Adrenal gland (tissue), 9 donors: ENCODE measurements at regions not wholly inside any gene's neighbourhood (a gene's known extent, or its start where the extent isn't known, plus 50 kb on each side); places are given as distances from the start of the nearest gene placed in this dataset.

Experiments
- DNase-seq, 7 donors: peaks; one replicate each; pipeline ENCODE4 v3.0.0-alpha.2; 2019 to 2020
- H3K27ac ChIP-seq, 5 donors: fragments of 200-600 bp; sonication (generic) in 4 of 5; 1 replicate in 3 of 5; 2 replicates in 2 of 5; pipeline versions ENCODE4 v1.5.1 to v1.8.0; 2016 to 2020; ENCODE audit warnings: mild to moderate bottlenecking in 1 of 5
- H3K27me3 ChIP-seq: fragments of 200-600 bp; 2 replicates; pipeline ENCODE4 v1.8.0; 2021
- H3K36me3 ChIP-seq, 2 donors: fragments of 200-600 bp; replicated peaks in 1 of 2; 1 replicate in 1 of 2; 2 replicates in 1 of 2; pipeline versions ENCODE4 v1.5.1 to v1.8.0; 2018 to 2022
- H3K4me1 ChIP-seq, 2 donors: fragments of 200-600 bp; replicated peaks in 1 of 2; 1 replicate in 1 of 2; 2 replicates in 1 of 2; pipeline versions ENCODE4 v1.5.1 to v1.8.0; 2018 to 2021
- H3K4me3 ChIP-seq, 4 donors: fragments of 200-600 bp; sonication (generic) in 3 of 4; one replicate each; pipeline ENCODE4 v1.5.1; 2016 to 2018
- H3K9me3 ChIP-seq, 3 donors: fragments of 200-600 bp; sonication (generic) in 1 of 3; replicated peaks in 1 of 3; 1 replicate in 2 of 3; 2 replicates in 1 of 3; pipeline versions ENCODE4 v1.5.1 to v1.8.0; 2016 to 2021
- CTCF ChIP-seq, 6 experiments: fragments of 450-650 bp in 4 of 6; fragments of 200-600 bp in 2 of 6; sonication (generic) in 1 of 6; IDR thresholded peaks; 1 replicate in 5 of 6; 2 replicates in 1 of 6; pipeline versions ENCODE4 v1.5.1 to v1.8.0; 2016 to 2021; ENCODE audit warnings: antibody characterized with exemption in 6 of 6, mild to moderate bottlenecking in 2 of 6, moderate library complexity in 1 of 6
- POLR2A ChIP-seq, 2 donors: fragments of 450-650 bp; IDR thresholded peaks; one replicate each; pipeline ENCODE4 v1.6.1; 2017; ENCODE audit warnings: antibody characterized with exemption in 2 of 2, mild to moderate bottlenecking in 2 of 2, moderate library complexity in 1 of 2
- WGBS, 4 donors: extraction: QIAGEN DNeasy Blood & Tissue Kit in 2 of 4; methylation state at CpG; one replicate each; pipeline versions ENCODE4 v1.1.5 to v1.1.7; 2013 to 2017; 5-methylcytosine and 5-hydroxymethylcytosine counted together
- intact Hi-C, 2 donors: fragments of 100-400 bp; cut with DNase I; formaldehyde crosslinking; loops; one replicate each; pipeline versions ENCODE4 v1.14.1 to v1.15.0; 2022 to 2023
- donor health status: healthy with polysubstance abuse.
- donor health status: Bipolar disorder and iron deficiency.
- donor health status: DM: yes; HTN: yes; CAD: no.
- donor health status: DM: no; HTN: no; CAD: no.
- donor health status: DM: no; HTN: no; CAD: no.

GRCh38 chr11:28636566-28636965 is 528.4 kb downstream of the METTL15 start:
- TF ChIP-seq POLR2A (IDR thresholded peaks at IDR 0.05) (no peak), CTCF (IDR thresholded peaks at IDR 0.05) (no peak)
- H3K27me3 ChIP-seq = no peaks in the 10 kb centered on the region
- no peaks in the 10 kb centered on the region for H3K36me3 ChIP-seq
- intact Hi-C loops = no loop called here
- H3K9me3 ChIP-seq = no peaks in the 10 kb centered on the region
- H3K4me3 ChIP-seq = no peak overlapping the region
- DNase-seq = no peak
- no peak overlapping the region for H3K27ac ChIP-seq
- WGBS, 4 donors = 82 to 88% (median 85%) methylated on average over 2 of the region's 2 CpGs
- H3K4me1 ChIP-seq = no peaks in the 10 kb centered on the region

- H3K27me3 ChIP-seq = no peaks in the 10 kb centered on the region
- H3K9me3 ChIP-seq = no peaks in the 10 kb centered on the region
- TF ChIP-seq CTCF (IDR thresholded peaks at IDR 0.05) (no peak), POLR2A (IDR thresholded peaks at IDR 0.05) (no peak)
- intact Hi-C loops = no loop called here
- WGBS, 4 donors = 46 to 64% (median 58%) methylated on average over 4 of the region's 4 CpGs
- no peaks in the 10 kb centered on the region for H3K36me3 ChIP-seq
- no peak overlapping the region for H3K27ac ChIP-seq
- no peaks in the 10 kb centered on the region for H3K4me1 ChIP-seq
- H3K4me3 ChIP-seq = no peak overlapping the region
- DNase-seq = no peak
These were observed 527.8 kb downstream of the METTL15 start for GRCh38 chr11:28636033-28636432.

GRCh38 chr11:28632338-28632737 is 524.1 kb downstream of the METTL15 start:
- H3K4me1 ChIP-seq = no peaks in the 10 kb centered on the region
- intact Hi-C loops = no loop called here

GRCh38 chr11:28631148-28631547 is 523.0 kb downstream of the METTL15 start:
- H3K4me3 ChIP-seq = no peak overlapping the region
- H3K4me1 ChIP-seq = no peaks in the 10 kb centered on the region
- WGBS, 4 donors = 50 to 62% (median 53%) methylated on average over 1 of the region's 1 CpG
- DNase-seq = no peak
- H3K27ac ChIP-seq = no peak overlapping the region
- intact Hi-C loops = no loop called here
- TF ChIP-seq CTCF (IDR thresholded peaks at IDR 0.05) = no peak
- TF ChIP-seq POLR2A (IDR thresholded peaks at IDR 0.05) = no peak
- no peaks in the 10 kb centered on the region for H3K36me3 ChIP-seq
- H3K9me3 ChIP-seq = no peaks in the 10 kb centered on the region
- no peaks in the 10 kb centered on the region for H3K27me3 ChIP-seq

More at GRCh38 chr11:28632338-28632737, 524.1 kb downstream of the METTL15 start:
- Histone ChIP-seq H3K27me3 (no peaks in the 10 kb centered on the region), H3K9me3 (no peaks in the 10 kb centered on the region), H3K27ac (no peak overlapping the region), H3K36me3 (no peaks in the 10 kb centered on the region), H3K4me3 (no peak overlapping the region)
- WGBS, 4 donors = 81 to 92% (median 87%) methylated on average over 2 of the region's 2 CpGs
- TF ChIP-seq CTCF (IDR thresholded peaks at IDR 0.05) (no peak), POLR2A (IDR thresholded peaks at IDR 0.05) (no peak)
- DNase-seq = no peak
